ENCODE measurements at regions not wholly inside any gene's neighbourhood (a gene's known extent, or its start where the extent isn't known, plus 50 kb on each side); places are given as distances from the start of the nearest gene placed in this dataset.

GRCh38 chr20:63115651-63116411, 100.1 kb downstream of the YTHDF1 start:
- no peak for DNase-seq

GRCh38 chr20:63114693-63115311, 101.1 kb downstream of the YTHDF1 start:
- DNase-seq, result no peak

- DNase-seq, result no peak
Observed at GRCh38 chr20:63114006-63114692, 101.8 kb downstream of the YTHDF1 start.

- no peak for DNase-seq
Observed at GRCh38 chr20:63112491-63113219, 103.3 kb downstream of the YTHDF1 start.

GRCh38 chr20:63108247-63108646, 101.5 kb upstream of the BHLHE23 start:
- DNase-seq, result no peak

- DNase-seq, result no peak
Observed at GRCh38 chr20:63107449-63108200, 100.9 kb upstream of the BHLHE23 start.

GRCh38 chr20:63106765-63107448, 100.1 kb upstream of the BHLHE23 start:
- no peak for DNase-seq

- no peak for DNase-seq
Observed at GRCh38 chr20:63106108-63106764, 99.5 kb upstream of the BHLHE23 start.

- no peak for DNase-seq
Observed at GRCh38 chr20:63105211-63106107, 98.7 kb upstream of the BHLHE23 start.

- DNase-seq, result no peak
Observed at GRCh38 chr20:63104312-63105181, 97.8 kb upstream of the BHLHE23 start.

GRCh38 chr20:63103402-63104311, 96.9 kb upstream of the BHLHE23 start:
- DNase-seq, result no peak

- DNase-seq, result peak; percentile 9
Observed at GRCh38 chr20:63102721-63103375, 96.1 kb upstream of the BHLHE23 start.

- peak; percentile 58 for DNase-seq
Observed at GRCh38 chr20:63101781-63102720, 95.3 kb upstream of the BHLHE23 start.

GRCh38 chr20:63100926-63101699, 94.3 kb upstream of the BHLHE23 start:
- no peak for DNase-seq

GRCh38 chr20:63100174-63100925, 93.6 kb upstream of the BHLHE23 start:
- DNase-seq, result no peak

Data from suppressor macrophage treated with lipopolysaccharide for 4 hours (primary cell).